ENCODE measurements at regions not wholly inside any gene's neighbourhood (a gene's known extent, or its start where the extent isn't known, plus 50 kb on each side); places are given as distances from the start of the nearest gene placed in this dataset.

DNA sequence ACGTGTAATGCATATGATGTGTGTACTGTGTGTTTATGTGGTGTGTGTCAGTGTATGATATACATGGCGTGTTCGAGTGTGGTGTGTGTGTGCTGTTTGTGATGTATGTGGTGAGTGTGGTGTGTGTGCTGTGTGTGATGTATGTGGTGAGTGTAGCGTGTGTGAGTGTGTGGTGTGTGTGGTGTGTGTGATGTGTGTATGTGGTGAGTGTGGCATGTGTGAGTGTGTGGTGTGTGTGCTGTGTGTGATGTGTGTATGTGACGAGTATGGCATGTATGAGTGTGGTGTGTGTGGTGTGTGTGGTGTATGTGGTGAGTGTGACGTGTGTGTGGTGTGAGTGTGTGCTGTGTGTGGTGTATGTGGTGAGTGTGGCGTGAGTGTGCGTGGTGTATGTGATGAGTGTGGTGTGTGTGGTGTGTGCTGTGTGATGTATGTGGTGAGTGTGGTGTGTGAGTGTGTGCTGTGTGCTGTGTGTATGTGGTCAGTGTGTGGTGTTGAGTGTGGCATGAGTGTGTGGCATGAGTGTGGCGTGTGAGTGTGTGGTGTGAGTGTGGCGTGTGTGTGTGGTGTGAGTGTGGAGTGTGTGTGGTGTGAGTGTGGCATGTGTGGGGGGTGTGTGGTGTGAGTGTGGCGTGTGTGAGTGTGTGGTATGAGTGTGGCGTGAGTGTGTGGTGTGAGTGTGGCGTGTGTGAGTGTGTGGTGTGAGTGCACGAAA lies 56.8 kb upstream of the CKS2 start:
- peaks cover 2% of the 10 kb centered on the region for H3K27me3 ChIP-seq (ENCODE audit: control insufficient read depth, insufficient read depth, low read length)
- peaks cover 24% of the 10 kb centered on the region; the same call in 1 of the 2 replicates for H3K9me3 ChIP-seq (ENCODE audit: control insufficient read depth, insufficient read depth, low read length)
- H3K27ac ChIP-seq (ENCODE audit: low read depth, low read length) = no peak overlapping the region
- H3K4me3 ChIP-seq (ENCODE audit: low read depth, low read length) = no peak overlapping the region
- no peak for DNase-seq (ENCODE audit: low read depth, low spot score)
- TF ChIP-seq, protein P1, sequence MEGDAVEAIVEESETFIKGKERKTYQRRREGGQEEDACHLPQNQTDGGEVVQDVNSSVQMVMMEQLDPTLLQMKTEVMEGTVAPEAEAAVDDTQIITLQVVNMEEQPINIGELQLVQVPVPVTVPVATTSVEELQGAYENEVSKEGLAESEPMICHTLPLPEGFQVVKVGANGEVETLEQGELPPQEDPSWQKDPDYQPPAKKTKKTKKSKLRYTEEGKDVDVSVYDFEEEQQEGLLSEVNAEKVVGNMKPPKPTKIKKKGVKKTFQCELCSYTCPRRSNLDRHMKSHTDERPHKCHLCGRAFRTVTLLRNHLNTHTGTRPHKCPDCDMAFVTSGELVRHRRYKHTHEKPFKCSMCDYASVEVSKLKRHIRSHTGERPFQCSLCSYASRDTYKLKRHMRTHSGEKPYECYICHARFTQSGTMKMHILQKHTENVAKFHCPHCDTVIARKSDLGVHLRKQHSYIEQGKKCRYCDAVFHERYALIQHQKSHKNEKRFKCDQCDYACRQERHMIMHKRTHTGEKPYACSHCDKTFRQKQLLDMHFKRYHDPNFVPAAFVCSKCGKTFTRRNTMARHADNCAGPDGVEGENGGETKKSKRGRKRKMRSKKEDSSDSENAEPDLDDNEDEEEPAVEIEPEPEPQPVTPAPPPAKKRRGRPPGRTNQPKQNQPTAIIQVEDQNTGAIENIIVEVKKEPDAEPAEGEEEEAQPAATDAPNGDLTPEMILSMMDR (IDR thresholded peaks at IDR 0.05; ENCODE audit: low read depth, low read length) = no peak
- POLR2A ChIA-PET = no interaction called here
- CTCF ChIA-PET = no interaction called here

DNA sequence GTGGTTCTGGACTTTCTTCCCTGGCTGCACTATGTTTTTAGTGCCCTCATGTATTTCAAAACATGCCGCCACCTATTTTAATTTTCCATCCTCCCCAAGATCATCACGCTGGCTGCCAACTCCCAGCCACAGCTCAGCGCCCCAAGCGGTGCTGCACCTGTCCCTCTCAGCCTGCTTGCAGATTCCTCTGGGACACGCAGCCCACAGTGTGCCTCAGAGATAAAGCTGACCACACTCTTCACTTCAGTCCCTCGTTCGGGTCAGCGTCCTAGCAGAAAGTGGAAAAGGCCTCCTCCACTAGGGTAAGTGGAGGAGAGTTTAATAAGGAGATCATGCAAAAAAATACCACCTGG lies 56.2 kb upstream of the CKS2 start:
- ChIA-PET POLR2A (no interaction called here), CTCF (no interaction called here)
- TF ChIP-seq, protein P1 (IDR thresholded peaks at IDR 0.05; ENCODE audit: low read depth, low read length) = no peak

DNA sequence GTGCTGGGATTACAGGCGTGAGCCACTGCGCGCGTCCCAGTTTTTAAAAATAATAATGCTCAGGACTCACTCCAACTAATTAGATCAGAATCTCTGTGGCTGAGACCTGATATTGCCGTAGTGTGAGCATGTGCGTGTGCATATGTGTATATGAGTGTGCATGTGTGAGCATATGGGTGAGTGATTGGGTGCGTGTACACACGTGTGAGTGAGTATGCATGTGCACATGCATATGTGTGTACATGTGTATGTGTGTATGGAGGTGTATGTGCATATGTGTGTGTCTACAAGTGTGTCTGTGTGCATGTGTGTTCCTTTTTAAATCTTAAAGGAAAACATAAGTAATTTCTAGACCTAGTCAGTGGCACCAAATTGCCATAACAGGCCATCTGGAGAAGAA lies 54.8 kb upstream of the CKS2 start:
- H3K9me3 ChIP-seq (ENCODE audit: control insufficient read depth, insufficient read depth, low read length) = peaks cover 24% of the 10 kb centered on the region; the same call in 1 of the 2 replicates
- ChIA-PET CTCF (no interaction called here), POLR2A (no interaction called here)

More for the DNA sequence above, 56.2 kb upstream of the CKS2 start:
- Histone ChIP-seq H3K4me3 (ENCODE audit: low read depth, low read length) (no peak overlapping the region), H3K27ac (ENCODE audit: low read depth, low read length) (no peak overlapping the region), H3K27me3 (ENCODE audit: control insufficient read depth, insufficient read depth, low read length) (peaks cover 2% of the 10 kb centered on the region), H3K9me3 (ENCODE audit: control insufficient read depth, insufficient read depth, low read length) (peaks cover 24% of the 10 kb centered on the region; the same call in 1 of the 2 replicates)
- no peak for DNase-seq (ENCODE audit: low read depth, low spot score)

DNA sequence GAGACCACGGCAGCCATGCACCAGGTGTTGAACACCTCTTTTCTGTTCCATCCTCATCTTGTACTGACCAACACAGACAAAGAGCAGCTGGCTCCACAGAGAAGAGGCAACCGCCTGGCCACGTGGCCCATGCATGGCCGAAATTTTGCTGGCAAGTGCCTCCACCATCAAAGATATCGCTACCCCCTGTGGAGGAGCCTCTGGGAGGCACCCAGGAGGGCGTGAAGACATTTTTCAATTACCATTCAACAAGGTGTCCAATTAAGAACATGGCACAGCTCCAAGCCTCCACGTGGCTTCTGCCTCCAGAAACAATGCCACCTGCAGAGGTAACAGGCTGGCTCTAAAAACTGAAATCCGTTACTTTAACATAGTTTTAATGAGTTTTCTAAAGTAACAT lies 54.4 kb upstream of the CKS2 start:
- TF ChIP-seq, protein P1 (IDR thresholded peaks at IDR 0.05; ENCODE audit: low read depth, low read length) = no peak
- POLR2A ChIA-PET = no interaction called here
- no peak overlapping the region for H3K4me3 ChIP-seq (ENCODE audit: low read depth, low read length)
- peaks cover 6% of the 10 kb centered on the region for H3K27me3 ChIP-seq (ENCODE audit: control insufficient read depth, insufficient read depth, low read length)
- CTCF ChIA-PET = no interaction called here
- DNase-seq (ENCODE audit: low read depth, low spot score) = no peak
- H3K27ac ChIP-seq (ENCODE audit: low read depth, low read length) = no peak overlapping the region
- H3K9me3 ChIP-seq (ENCODE audit: control insufficient read depth, insufficient read depth, low read length) = peaks cover 24% of the 10 kb centered on the region; the same call in 1 of the 2 replicates

More for the DNA sequence above, 54.8 kb upstream of the CKS2 start:
- no peak overlapping the region for H3K27ac ChIP-seq (ENCODE audit: low read depth, low read length)
- H3K4me3 ChIP-seq (ENCODE audit: low read depth, low read length) = no peak overlapping the region
- DNase-seq (ENCODE audit: low read depth, low spot score) = no peak
- H3K27me3 ChIP-seq (ENCODE audit: control insufficient read depth, insufficient read depth, low read length) = peaks cover 4% of the 10 kb centered on the region
- TF ChIP-seq, protein P1 (IDR thresholded peaks at IDR 0.05; ENCODE audit: low read depth, low read length) = no peak

DNA sequence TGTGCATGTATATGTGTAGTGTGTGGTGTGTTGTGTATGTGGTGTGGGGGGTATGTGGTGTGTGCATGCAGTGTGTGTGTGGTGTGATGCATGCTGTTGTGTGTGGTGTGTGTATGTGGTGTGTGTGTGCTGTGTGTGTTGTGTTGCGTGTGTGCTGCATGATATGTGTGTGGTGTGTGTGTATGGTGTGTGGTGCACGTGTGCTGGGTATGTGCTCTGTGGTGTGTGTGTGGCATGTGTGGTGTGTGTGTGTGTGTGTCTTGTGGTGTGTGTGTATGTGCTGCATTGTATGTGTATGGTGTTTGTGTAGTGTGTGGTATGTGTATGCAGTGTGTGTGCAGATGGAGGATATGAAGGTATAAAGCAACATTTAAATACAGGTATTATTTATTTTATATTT lies 50.5 kb upstream of the CKS2 start:
- DNase-seq (ENCODE audit: low read depth, low spot score) = no peak
- TF ChIP-seq, protein P1 (IDR thresholded peaks at IDR 0.05; ENCODE audit: low read depth, low read length) = no peak
- Histone ChIP-seq H3K4me3 (ENCODE audit: low read depth, low read length) (no peak overlapping the region), H3K9me3 (ENCODE audit: control insufficient read depth, insufficient read depth, low read length) (peaks cover 6% of the 10 kb centered on the region; the same call in 1 of the 2 replicates), H3K27me3 (ENCODE audit: control insufficient read depth, insufficient read depth, low read length) (peaks cover 7% of the 10 kb centered on the region), H3K27ac (ENCODE audit: low read depth, low read length) (no peak overlapping the region)
- POLR2A ChIA-PET = no interaction called here
- CTCF ChIA-PET = no interaction called here
